Psoas muscle (tissue), 7 donors: ENCODE measurements at regions not wholly inside any gene's neighbourhood (a gene's known extent, or its start where the extent isn't known, plus 50 kb on each side); places are given as distances from the start of the nearest gene placed in this dataset.

Experiments
- ATAC-seq, 4 donors: fragments of 200-7000 bp; cut with Tn5 transposase; one replicate each; pipeline ENCODE4 v1.9.1; 2020; ENCODE audit warnings: moderate library complexity in 3 of 4, mild to moderate bottlenecking in 2 of 4
- DNase-seq, 2 donors: peaks; one replicate each; pipeline ENCODE4 v3.0.0-alpha.2; 2020
- H3K27ac ChIP-seq: fragments of 200-600 bp; one replicate; pipeline ENCODE4 v1.8.0; 2022
- H3K27me3 ChIP-seq, 3 donors: fragments of 200-600 bp in 1 of 3; one replicate each; pipeline versions ENCODE4 v1.6.1 to v1.8.0; 2013 to 2022; ENCODE audit warnings: low read length in 2 of 3, mild to moderate bottlenecking in 2 of 3, moderate library complexity in 1 of 3; ENCODE audit not compliant: insufficient read depth in 3 of 3
- H3K36me3 ChIP-seq, 2 donors: fragments of 200-600 bp in 1 of 2; one replicate each; pipeline versions ENCODE4 v1.6.1 to v1.8.0; 2013 to 2022; ENCODE audit warnings: low read depth in 1 of 2, mild to moderate bottlenecking in 1 of 2, moderate library complexity in 1 of 2; ENCODE audit not compliant: insufficient read depth in 1 of 2
- H3K4me1 ChIP-seq: fragments of 200-600 bp; one replicate; pipeline ENCODE4 v1.8.0; 2022
- H3K4me3 ChIP-seq: fragments of 200-600 bp; one replicate; pipeline ENCODE4 v1.8.0; 2022; ENCODE audit warnings: mild to moderate bottlenecking
- H3K9me3 ChIP-seq: fragments of 200-600 bp; one replicate; pipeline ENCODE4 v1.8.0; 2022
- CTCF ChIP-seq: fragments of 200-600 bp; IDR thresholded peaks from one replicate; pipeline ENCODE4 v1.8.0; 2022; ENCODE audit warnings: antibody characterized with exemption
- WGBS, 3 donors: extraction: QIAGEN DNeasy Blood & Tissue Kit; methylation state at CpG; one replicate each; pipeline versions ENCODE4 v1.1.6 to v1.1.7; 2013; 5-methylcytosine and 5-hydroxymethylcytosine counted together
- intact Hi-C, 2 donors: fragments of 100-400 bp; cut with DNase I; formaldehyde crosslinking; loops; one replicate each; pipeline versions ENCODE4 v1.11.0 to v1.14.2; 2022
- donor health status: healthy with polysubstance abuse.
- donor health status: DM: no; HTN: no; CAD: no; lungs with moderate emphysema.
- donor health status: Bipolar disorder and iron deficiency.
- donor health status: healthy.
- donor health status: DM: yes; HTN: yes; CAD: no.
- donor health status: DM: no; HTN: no; CAD: no.
- donor health status: DM: yes; HTN: yes; CAD: no.

- intact Hi-C loops = no loop called here
- H3K36me3 ChIP-seq = no peaks in the 10 kb centered on the region
- peaks cover 5% of the 10 kb centered on the region for H3K9me3 ChIP-seq
- DNase-seq = no peak
- no peaks in the 10 kb centered on the region for H3K27me3 ChIP-seq
- 71 to 77% (median 75%) methylated on average over 6 of the region's 6 CpGs for WGBS, 3 donors
- TF ChIP-seq CTCF = no peak
- H3K4me3 ChIP-seq = no peak overlapping the region
- no peak overlapping the region for H3K27ac ChIP-seq
- no peaks in the 10 kb centered on the region for H3K4me1 ChIP-seq
- ATAC-seq = no peak
These were observed 1396.1 kb upstream of the TMEFF2 start for GRCh38 chr2:193590831-193591230.

- H3K27ac ChIP-seq = no peak overlapping the region
- DNase-seq = no peak
- no peak for TF ChIP-seq CTCF
- H3K9me3 ChIP-seq = peaks cover 5% of the 10 kb centered on the region
- H3K4me3 ChIP-seq = no peak overlapping the region
- ATAC-seq = no peak
- intact Hi-C loops = no loop called here
- H3K27me3 ChIP-seq = no peaks in the 10 kb centered on the region
- H3K36me3 ChIP-seq = no peaks in the 10 kb centered on the region
- 61 to 75% (median 70%) methylated on average over 1 of the region's 1 CpG for WGBS, 3 donors
- no peaks in the 10 kb centered on the region for H3K4me1 ChIP-seq
These were observed 1389.8 kb upstream of the TMEFF2 start for GRCh38 chr2:193584522-193584938.

GRCh38 chr2:193583638-193584400, 1389.1 kb upstream of the TMEFF2 start:
- Histone ChIP-seq H3K27me3 (no peaks in the 10 kb centered on the region), H3K36me3 (no peaks in the 10 kb centered on the region), H3K4me1 (no peaks in the 10 kb centered on the region), H3K4me3 (no peak overlapping the region), H3K27ac (no peak overlapping the region), H3K9me3 (peaks cover 5% of the 10 kb centered on the region)
- intact Hi-C loops = no loop called here
- DNase-seq (no peak), ATAC-seq (no peak)
- WGBS, 3 donors = 60 to 69% (median 68%) methylated on average over 9 of the region's 9 CpGs
- no peak for TF ChIP-seq CTCF

- H3K36me3 ChIP-seq = no peaks in the 10 kb centered on the region
- WGBS, 3 donors = 92 to 100% (median 96%) methylated on average over 1 of the region's 1 CpG
- intact Hi-C loops = no loop called here
- ATAC-seq (no peak), DNase-seq (no peak)
- H3K27me3 ChIP-seq = no peaks in the 10 kb centered on the region
- H3K4me1 ChIP-seq = no peaks in the 10 kb centered on the region
- H3K27ac ChIP-seq = no peak overlapping the region
- no peak overlapping the region for H3K4me3 ChIP-seq
- peaks cover 5% of the 10 kb centered on the region for H3K9me3 ChIP-seq
- TF ChIP-seq CTCF = no peak
These were observed 1387.1 kb upstream of the TMEFF2 start for GRCh38 chr2:193581807-193582206.
